ENCODE measurements at regions not wholly inside any gene's neighbourhood (a gene's known extent, or its start where the extent isn't known, plus 50 kb on each side); places are given as distances from the start of the nearest gene placed in this dataset.

- H3K27me3 ChIP-seq: no peaks in the 10 kb centered on the region
- DNase-seq: no peak
- H3K27ac ChIP-seq: no peak overlapping the region
- no peaks in the 10 kb centered on the region for H3K9me3 ChIP-seq
- no peaks in the 10 kb centered on the region for H3K4me1 ChIP-seq
- intact Hi-C loops (cut with DNase I; ENCODE audit: low total_unique reads): no loop called here
- no peak for TF ChIP-seq CTCF (IDR thresholded peaks at IDR 0.05)
- H3K4me3 ChIP-seq: no peak overlapping the region
- no peaks in the 10 kb centered on the region for H3K36me3 ChIP-seq
These were observed 455.4 kb downstream of the CAAP1 start for GRCh38 chr9:26437056-26437711.

GRCh38 chr9:26426551-26427131 lies 466.0 kb downstream of the CAAP1 start:
- intact Hi-C loops (cut with DNase I; ENCODE audit: low total_unique reads): no loop called here

GRCh38 chr9:26418480-26418879 lies 474.1 kb downstream of the CAAP1 start:
- DNase-seq: no peak
- no peaks in the 10 kb centered on the region for H3K4me1 ChIP-seq
- no peaks in the 10 kb centered on the region for H3K36me3 ChIP-seq
- no peaks in the 10 kb centered on the region for H3K27me3 ChIP-seq
- no peak for TF ChIP-seq CTCF (IDR thresholded peaks at IDR 0.05)
- no peak overlapping the region for H3K4me3 ChIP-seq
- H3K9me3 ChIP-seq: no peaks in the 10 kb centered on the region
- intact Hi-C loops (cut with DNase I; ENCODE audit: low total_unique reads): no loop called here
- H3K27ac ChIP-seq: no peak overlapping the region

More at GRCh38 chr9:26426551-26427131, 466.0 kb downstream of the CAAP1 start:
- no peaks in the 10 kb centered on the region for H3K4me1 ChIP-seq
- no peak overlapping the region for H3K4me3 ChIP-seq
- TF ChIP-seq CTCF (IDR thresholded peaks at IDR 0.05): no peak
- no peaks in the 10 kb centered on the region for H3K36me3 ChIP-seq
- H3K9me3 ChIP-seq: no peaks in the 10 kb centered on the region
- no peak overlapping the region for H3K27ac ChIP-seq
- no peaks in the 10 kb centered on the region for H3K27me3 ChIP-seq
- DNase-seq: no peak

GRCh38 chr9:26415528-26415927 lies 477.1 kb downstream of the CAAP1 start:
- Histone ChIP-seq H3K4me1 (no peaks in the 10 kb centered on the region), H3K4me3 (no peak overlapping the region), H3K9me3 (no peaks in the 10 kb centered on the region), H3K27me3 (no peaks in the 10 kb centered on the region), H3K36me3 (no peaks in the 10 kb centered on the region), H3K27ac (no peak overlapping the region)
- no peak for TF ChIP-seq CTCF (IDR thresholded peaks at IDR 0.05)
- intact Hi-C loops (cut with DNase I; ENCODE audit: low total_unique reads): no loop called here
- no peak for DNase-seq

GRCh38 chr9:26413611-26414010 lies 479.0 kb downstream of the CAAP1 start:
- intact Hi-C loops (cut with DNase I; ENCODE audit: low total_unique reads): no loop called here
- Histone ChIP-seq H3K9me3 (no peaks in the 10 kb centered on the region), H3K4me1 (no peaks in the 10 kb centered on the region), H3K27ac (no peak overlapping the region), H3K4me3 (no peak overlapping the region), H3K36me3 (no peaks in the 10 kb centered on the region), H3K27me3 (no peaks in the 10 kb centered on the region)
- no peak for TF ChIP-seq CTCF (IDR thresholded peaks at IDR 0.05)
- DNase-seq: no peak
